GM20000 (cell line): ENCODE measurements at regions not wholly inside any gene's neighbourhood (a gene's known extent, or its start where the extent isn't known, plus 50 kb on each side); places are given as distances from the start of the nearest gene placed in this dataset.

Experiments
- DNase-seq: peaks from one replicate; pipeline ENCODE4 v3.0.0; 2012; ENCODE audit warnings: low spot score
- TF ChIP-seq, protein P1 (sequence below): IDR thresholded peaks from 2 replicates; pipeline ENCODE4 v1.5.1; 2012; ENCODE audit warnings: mild to moderate bottlenecking, control low read depth; ENCODE audit errors: extremely low read depth, missing control alignments

DNA sequence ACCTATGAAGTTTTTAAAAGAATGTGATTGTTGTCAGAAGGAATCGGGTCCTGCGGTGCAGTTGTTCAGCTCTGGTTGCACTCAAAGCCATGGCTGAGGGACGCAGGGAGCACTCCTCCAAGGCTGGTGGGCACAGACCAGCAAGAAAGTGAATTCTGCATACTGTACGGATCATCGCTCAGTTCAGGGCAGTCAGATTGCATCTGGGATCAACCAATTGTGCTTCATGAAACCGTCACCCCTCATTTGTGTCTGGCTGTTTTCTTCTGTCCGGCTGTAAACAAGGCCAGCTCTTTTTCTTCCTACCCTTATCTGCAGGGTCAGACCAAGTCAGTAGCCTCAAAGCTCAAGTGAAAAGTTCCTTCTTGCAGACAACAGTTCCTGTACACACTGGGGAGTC, 478.3 kb downstream of the TFAP2A start:
- DNase-seq, result no peak
- TF ChIP-seq, protein P1, sequence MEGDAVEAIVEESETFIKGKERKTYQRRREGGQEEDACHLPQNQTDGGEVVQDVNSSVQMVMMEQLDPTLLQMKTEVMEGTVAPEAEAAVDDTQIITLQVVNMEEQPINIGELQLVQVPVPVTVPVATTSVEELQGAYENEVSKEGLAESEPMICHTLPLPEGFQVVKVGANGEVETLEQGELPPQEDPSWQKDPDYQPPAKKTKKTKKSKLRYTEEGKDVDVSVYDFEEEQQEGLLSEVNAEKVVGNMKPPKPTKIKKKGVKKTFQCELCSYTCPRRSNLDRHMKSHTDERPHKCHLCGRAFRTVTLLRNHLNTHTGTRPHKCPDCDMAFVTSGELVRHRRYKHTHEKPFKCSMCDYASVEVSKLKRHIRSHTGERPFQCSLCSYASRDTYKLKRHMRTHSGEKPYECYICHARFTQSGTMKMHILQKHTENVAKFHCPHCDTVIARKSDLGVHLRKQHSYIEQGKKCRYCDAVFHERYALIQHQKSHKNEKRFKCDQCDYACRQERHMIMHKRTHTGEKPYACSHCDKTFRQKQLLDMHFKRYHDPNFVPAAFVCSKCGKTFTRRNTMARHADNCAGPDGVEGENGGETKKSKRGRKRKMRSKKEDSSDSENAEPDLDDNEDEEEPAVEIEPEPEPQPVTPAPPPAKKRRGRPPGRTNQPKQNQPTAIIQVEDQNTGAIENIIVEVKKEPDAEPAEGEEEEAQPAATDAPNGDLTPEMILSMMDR, result no peak

DNA sequence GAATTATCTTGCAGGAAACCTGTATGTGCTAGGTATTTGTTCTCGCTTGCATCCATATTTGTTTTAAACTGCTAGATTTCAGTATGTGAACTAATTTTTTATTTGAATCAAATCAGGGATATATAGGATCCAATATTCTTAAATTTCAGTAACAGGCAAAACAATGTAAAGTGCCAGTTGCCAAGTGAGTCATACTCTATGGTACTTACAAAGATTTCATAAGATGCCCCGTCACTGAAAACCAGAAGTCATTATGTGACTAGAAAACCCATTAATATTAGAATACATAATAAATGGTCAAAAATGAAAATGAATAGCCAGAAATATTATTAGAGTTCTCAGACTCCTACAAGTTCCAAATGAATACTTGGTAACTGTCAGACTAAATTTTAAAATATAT, 481.2 kb downstream of the TFAP2A start:
- TF ChIP-seq, protein P1, result no peak

DNA sequence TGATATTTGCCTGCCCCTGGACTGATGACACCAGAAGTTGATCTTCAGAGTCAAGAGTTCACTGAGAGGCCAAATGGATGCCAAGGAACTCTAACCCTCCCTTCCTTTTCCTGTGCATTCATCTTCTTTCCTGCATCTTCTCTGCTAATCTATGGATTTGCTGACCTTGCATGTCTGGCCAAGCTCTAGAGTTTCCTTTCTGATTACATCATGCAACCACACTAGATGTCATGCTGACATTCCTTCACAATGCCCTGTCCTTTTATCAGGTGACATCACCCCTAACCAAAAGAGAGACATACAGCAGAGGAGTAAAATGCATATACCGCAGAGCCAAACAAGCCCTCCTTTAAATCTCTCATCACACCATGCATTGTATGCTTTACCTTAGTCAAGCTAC, 487.6 kb downstream of the TFAP2A start:
- DNase-seq, result no peak
- TF ChIP-seq, protein P1, result no peak

More for the DNA sequence above, 481.2 kb downstream of the TFAP2A start:
- DNase-seq, result no peak

DNA sequence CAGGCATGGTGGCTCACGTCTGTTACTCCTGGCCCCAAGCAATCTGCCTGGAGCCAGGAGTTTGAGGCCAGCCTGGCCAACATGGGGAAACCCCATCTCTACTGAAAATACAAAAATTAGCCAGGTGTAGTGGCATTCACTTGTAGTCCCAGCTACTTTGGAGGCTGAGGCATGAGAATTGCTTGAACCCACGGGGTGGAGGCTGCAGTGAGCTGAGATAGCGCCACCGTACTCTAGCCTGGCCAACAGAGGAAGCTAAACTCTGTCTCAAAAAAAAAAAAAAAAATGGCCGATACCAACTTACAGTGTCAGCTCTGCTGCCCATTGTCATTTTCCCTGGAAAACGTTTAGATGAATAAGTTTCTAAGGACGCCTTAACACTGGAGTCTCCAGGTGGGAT, 489.9 kb downstream of the TFAP2A start:
- no peak for DNase-seq

DNA sequence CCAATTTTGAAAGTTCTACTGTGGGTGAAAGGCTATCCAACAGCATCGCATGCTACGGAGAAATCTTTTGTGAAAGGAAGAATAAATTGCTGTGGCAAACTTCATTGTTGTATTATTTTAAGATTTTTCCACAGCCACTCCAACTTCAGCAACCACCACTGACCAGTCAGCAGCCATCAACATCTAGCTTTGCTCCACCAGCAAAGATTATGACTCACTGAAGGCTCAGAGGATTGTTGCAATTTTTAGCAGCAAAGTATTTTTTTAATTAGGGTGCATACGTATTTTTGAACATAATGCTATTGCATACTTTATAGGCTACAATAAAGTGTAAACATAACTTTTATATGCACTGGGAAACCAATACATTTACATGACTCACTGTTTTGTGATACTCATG, 493.5 kb downstream of the TFAP2A start:
- TF ChIP-seq, protein P1, result no peak
- no peak for DNase-seq

More for the DNA sequence above, 489.9 kb downstream of the TFAP2A start:
- TF ChIP-seq, protein P1, result no peak

DNA sequence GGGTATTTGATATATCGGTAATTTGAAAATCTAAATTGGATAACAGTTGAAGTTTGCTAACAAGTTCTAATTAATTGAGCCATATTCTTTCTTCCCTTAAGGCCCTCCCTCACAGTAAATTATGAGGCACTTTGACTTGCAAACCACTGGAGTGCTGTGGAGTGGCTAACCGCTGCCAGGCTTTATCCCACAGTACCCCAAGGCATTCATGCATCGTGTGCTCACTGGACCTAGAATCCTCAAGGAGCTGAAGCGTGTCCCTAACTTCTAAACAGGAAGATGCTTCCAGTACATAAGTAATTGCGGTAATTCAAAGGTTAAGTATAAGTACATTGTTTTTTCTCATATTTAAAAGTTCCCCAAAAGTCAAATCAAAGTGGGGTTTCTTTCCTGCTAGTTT, 499.9 kb downstream of the TFAP2A start:
- DNase-seq, result no peak
- TF ChIP-seq, protein P1, result no peak

DNA sequence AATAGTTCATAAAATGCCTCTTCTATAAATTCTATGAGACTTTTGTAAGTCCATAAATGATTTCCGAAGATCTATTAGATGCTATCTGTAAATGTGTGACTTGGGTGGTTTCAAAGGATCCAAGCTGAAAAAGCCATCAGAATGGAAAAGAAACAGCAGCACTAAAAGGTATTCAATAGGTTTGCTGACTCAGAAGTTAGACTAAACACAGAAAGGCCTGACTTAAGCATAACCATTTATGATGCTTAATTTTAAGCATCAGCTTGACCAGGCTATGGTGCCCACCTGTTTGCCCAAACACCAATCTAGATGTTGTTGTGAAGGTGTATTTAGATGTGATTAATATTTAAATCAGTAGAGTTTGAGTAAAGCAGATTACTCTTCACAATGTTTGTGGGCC, 513.5 kb downstream of the TFAP2A start:
- TF ChIP-seq, protein P1, result no peak
- DNase-seq, result no peak
